Activated CD4-positive, alpha-beta T cell treated with anti-CD3 and anti-CD28 coated beads for 1 hour (primary cell): ENCODE measurements at regions not wholly inside any gene's neighbourhood (a gene's known extent, or its start where the extent isn't known, plus 50 kb on each side); places are given as distances from the start of the nearest gene placed in this dataset.

Experiments used
- DNase-seq: peaks from one replicate; pipeline ENCODE4 v3.0.0-alpha.2; 2020

DNA sequence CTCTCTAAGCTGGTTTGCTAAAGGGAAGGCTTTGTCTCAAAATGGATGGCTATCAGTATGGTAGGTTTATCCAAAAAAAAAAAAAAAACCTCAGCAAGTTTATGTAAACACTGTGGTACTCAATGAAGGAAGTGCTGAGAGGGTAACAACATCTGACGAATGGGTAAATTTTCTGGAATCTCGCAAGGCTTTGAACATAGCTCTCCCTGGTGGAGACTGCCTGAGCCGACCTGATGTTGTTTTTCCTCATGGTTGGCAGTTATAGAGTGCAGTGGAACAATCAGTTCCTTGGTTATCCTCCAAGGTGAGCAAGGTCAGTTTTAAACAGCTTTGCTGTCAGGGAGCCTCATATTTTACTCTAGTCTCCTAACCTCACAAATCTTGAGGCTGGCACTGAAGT, 94.6 kb downstream of the ZPLD1 start:
- no peak for DNase-seq

GRCh38 chr3:102530415-102531181, 95.8 kb downstream of the ZPLD1 start:
- DNase-seq: no peak

- no peak for DNase-seq
Measured at GRCh38 chr3:102531686-102532085, 96.9 kb downstream of the ZPLD1 start.

- no peak for DNase-seq
Measured at GRCh38 chr3:102532901-102533300, 98.1 kb downstream of the ZPLD1 start.

GRCh38 chr3:102533784-102534183, 99.0 kb downstream of the ZPLD1 start:
- no peak for DNase-seq

- no peak for DNase-seq
Measured at GRCh38 chr3:102536456-102536855, 101.6 kb downstream of the ZPLD1 start.

- no peak for DNase-seq
Measured at GRCh38 chr3:102537123-102537522, 102.3 kb downstream of the ZPLD1 start.

DNA sequence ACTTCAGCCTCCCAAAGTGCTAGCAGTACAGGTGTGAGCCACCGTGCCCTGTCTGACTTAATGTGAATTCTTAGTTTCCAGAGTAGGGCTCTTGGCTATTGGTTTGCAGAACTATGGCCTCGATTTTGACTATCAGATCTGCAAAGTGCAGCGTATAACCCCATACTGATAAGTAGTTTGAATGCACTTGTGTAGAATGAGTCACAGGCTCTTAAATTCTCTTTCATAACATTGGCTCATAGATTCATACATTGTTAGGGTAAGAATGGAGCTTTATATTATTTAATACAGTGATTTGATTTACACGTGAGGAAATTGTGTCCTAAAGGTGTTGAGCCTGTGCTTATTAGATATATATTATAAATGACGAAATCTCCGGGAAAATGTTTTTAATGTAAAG, 109.9 kb downstream of the ZPLD1 start:
- no peak for DNase-seq

DNA sequence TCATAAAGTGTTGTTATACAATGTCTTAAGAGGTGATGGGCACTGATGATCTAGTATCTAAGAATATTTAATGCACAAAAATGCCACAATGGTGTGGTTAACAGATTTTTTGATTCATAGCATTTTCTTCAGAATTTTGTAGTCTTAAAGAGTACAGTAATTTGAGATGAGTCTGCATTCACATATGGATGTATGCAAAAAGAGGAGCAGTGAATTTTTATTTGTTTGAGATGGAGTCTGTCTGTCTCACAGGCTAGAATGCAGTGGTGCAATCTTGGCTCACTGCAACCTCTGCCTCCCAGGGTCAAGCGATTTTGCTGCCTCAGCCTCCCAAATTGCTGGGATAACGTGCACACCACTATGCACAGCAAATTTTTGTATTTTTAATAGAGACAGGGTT, 110.5 kb downstream of the ZPLD1 start:
- DNase-seq: no peak

- no peak for DNase-seq
Measured at GRCh38 chr3:102553876-102554275, 119.1 kb downstream of the ZPLD1 start.

DNA sequence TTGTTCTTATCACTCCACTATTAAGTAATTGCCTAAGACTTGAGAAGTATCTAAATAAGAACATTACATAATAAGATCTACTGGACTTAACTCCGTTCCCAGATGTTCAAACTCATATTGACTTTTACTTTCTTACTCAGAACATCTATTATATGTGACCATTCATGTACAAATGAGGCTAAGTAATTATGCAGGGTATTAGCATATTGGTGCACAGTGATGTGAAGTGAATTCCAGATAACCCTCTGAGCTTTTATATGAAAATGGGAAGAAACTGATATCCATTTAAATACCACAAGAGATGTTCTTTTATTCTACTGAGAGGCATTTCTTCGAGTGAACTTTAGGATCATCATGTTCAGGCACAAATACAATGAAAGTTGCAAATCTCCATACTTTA, 135.7 kb downstream of the ZPLD1 start:
- DNase-seq: no peak

- DNase-seq: no peak
Measured at GRCh38 chr3:102571006-102571405, 136.2 kb downstream of the ZPLD1 start.

DNA sequence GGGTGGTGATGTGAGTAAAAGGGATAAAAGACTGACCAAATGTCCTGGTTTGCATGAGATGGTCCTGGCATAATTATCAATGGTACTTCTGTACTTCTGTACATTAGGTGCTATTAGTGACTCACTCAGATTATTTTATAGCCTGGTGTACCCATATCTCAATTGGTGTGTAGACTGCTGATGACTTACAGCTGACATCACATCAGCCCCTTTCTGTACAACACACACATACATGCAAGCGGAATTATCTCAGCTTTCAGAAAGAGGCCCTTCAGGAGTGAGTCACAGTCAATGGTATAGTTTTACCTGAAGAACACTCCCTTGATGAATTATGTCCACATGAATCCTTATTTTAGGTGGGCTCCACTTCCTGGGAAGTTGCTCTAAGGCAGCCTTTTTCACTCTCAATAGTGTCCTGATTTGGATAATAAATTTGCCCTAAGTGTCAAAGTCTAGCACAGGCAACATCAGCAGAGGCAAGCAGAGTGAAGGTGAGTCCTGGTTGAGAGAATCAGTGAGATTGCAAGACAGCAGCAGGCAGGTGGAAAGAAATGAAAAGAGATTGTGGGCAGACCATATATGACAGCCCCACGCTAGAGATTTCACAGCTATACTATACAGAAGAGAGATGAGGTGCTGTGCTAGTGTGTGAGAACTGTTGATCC, 137.0 kb downstream of the ZPLD1 start:
- no peak for DNase-seq

GRCh38 chr3:102573483-102574028, 138.7 kb downstream of the ZPLD1 start:
- no peak for DNase-seq

DNA sequence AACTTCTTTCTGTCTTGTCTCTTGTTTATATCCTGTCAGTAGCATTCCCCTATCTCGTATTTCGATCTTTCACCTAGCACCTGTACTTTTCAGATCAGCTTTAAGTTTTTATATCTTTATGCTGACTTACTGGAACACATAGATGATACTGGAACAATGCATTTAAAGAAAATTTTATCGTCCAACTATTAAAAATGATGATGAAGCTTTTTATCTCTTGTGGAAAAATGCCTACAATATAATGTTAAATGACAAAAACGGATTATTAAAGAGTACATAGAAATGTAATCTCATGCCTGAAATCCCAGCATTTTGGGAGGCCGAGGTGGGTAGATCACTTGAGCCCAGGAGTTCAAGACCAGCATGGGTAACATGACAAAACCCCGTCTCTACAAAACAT, 139.5 kb downstream of the ZPLD1 start:
- DNase-seq: no peak

GRCh38 chr3:102576651-102577050, 141.8 kb downstream of the ZPLD1 start:
- DNase-seq: no peak

DNA sequence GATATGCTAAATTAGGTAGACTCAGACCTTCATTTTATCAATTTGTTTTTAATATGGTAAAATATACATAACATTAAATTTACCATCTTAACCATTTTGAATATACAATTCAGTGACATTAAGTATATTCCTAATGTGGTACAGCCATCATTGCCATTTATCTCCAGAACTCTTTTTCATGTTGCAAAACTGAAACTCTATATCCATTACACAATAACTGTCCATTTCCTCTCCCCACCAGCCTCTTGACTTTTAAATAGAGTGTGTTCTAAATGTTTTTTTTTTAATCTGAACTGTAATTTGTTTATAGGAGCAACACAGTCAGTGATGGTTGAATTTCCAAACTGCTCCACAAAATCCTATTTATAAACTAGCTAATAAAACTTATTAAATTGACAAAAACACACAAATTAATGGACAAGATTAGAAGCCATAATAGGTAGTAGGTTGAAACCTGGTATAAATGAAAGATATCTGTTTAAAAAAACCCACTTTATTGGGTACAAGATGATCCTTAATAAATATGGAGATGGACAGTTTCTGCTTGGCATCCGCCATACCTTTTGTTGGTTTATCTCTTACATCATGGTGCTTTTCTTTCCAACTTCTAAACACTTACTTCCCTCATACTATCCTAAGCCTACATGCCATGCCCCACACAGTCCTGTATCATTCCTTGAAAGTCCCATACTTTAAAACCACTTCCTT, 142.4 kb downstream of the ZPLD1 start:
- no peak for DNase-seq

GRCh38 chr3:102580760-102581159, 145.9 kb downstream of the ZPLD1 start:
- DNase-seq: no peak

GRCh38 chr3:102586485-102586884, 151.7 kb downstream of the ZPLD1 start:
- DNase-seq: no peak

DNA sequence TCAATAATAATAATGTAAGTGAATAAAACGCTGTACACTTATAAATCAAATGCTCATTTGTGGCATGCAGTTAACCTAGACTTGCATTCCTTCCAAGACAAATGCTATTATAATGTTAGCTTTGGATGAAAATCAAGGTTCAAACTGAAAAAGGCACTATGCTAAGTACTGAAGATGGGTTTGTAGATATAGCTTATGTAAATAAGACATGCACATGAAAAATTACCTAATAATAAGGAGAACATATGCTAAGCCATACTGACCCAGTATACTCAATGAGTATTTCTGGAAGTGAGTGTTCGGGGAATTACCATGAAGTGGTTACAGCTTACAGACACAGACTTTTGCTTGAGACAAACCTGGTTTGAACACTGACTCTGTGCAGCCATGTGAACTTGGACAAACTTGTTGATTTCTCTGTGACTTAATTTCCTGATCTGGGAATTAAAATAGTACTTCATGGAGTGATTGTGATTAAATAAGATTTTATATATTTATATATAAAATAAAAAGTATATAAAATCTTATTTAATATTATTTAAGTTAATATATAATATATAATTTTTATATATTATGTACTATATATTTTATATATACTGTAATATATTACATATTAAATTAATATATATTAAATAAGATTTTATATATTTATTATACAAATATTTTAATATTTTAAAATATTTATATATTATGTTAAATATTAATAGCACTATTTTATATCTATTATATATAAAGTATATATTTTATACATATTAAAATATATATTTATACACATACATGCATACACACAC, 159.2 kb downstream of the ZPLD1 start:
- DNase-seq: no peak

GRCh38 chr3:102595057-102595456, 160.2 kb downstream of the ZPLD1 start:
- DNase-seq: no peak

- DNase-seq: no peak
Measured at GRCh38 chr3:102599819-102600576, 165.2 kb downstream of the ZPLD1 start.
